A673 (cell line): ENCODE measurements at regions not wholly inside any gene's neighbourhood (a gene's known extent, or its start where the extent isn't known, plus 50 kb on each side); places are given as distances from the start of the nearest gene placed in this dataset.

ENCODE experiments used
- BruUV-seq: library from RNA; stranded (reverse); fragments of 400-500 nt; replicated peaks from 2 replicates; lab custom pipeline; 2021; lab: Mats Ljungman, UMichigan
- CTCF ChIA-PET: fragments of 300-600 bp; sonication (Branson Sonifier 250); formaldehyde crosslinking; loops from one replicate; lab custom pipeline; 2022; ENCODE audit warnings: antibody characterized with exemption; lab: Charles Lee
- POLR2A ChIA-PET: fragments of 300-600 bp; sonication (Branson Sonifier 250); formaldehyde crosslinking; loops from one replicate; lab custom pipeline; 2022; ENCODE audit warnings: antibody characterized with exemption; ENCODE audit not compliant: low non-redundant PET; lab: Charles Lee
- DNase-seq: peaks from one replicate; pipeline ENCODE4 v3.0.0-alpha.2; 2015; ENCODE audit warnings: low spot score
- H3K27ac ChIP-seq: fragments of 200-600 bp; sonication (generic); 2 replicates; pipeline ENCODE4 v1.5.1; 2016; ENCODE audit warnings: mixed run types, low read depth, mild to moderate bottlenecking, mixed read lengths, antibody characterized with exemption, low read length; ENCODE audit not compliant: poor library complexity, severe bottlenecking
- H3K27me3 ChIP-seq: fragments of 200-600 bp; sonication (generic); replicated peaks from 2 replicates; pipeline ENCODE4 v1.6.1; 2017; ENCODE audit warnings: mixed run types, low read depth, mild to moderate bottlenecking, mixed read lengths, antibody characterized with exemption, low read length; ENCODE audit not compliant: insufficient read depth, poor library complexity
- H3K36me3 ChIP-seq: fragments of 200-600 bp; sonication (generic); 2 replicates; pipeline ENCODE4 v1.6.1; 2016; ENCODE audit warnings: mixed run types, mild to moderate bottlenecking, mixed read lengths, antibody characterized with exemption, low read length; ENCODE audit not compliant: insufficient read depth, poor library complexity, severe bottlenecking
- H3K4me1 ChIP-seq: fragments of 200-600 bp; sonication (generic); 2 replicates; pipeline ENCODE4 v1.6.1; 2017; ENCODE audit warnings: mixed run types, mild to moderate bottlenecking, mixed read lengths, antibody characterized with exemption, low read length; ENCODE audit not compliant: insufficient read depth, poor library complexity, severe bottlenecking
- H3K4me3 ChIP-seq: fragments of 200-600 bp; sonication (generic); 2 replicates; pipeline ENCODE4 v1.5.1; 2016; ENCODE audit warnings: low read depth, mixed run types, mild to moderate bottlenecking, mixed read lengths, low read length; ENCODE audit not compliant: poor library complexity, severe bottlenecking
- H3K9me3 ChIP-seq: fragments of 200-600 bp; sonication (generic); 2 replicates; pipeline ENCODE4 v1.6.1; 2016; ENCODE audit warnings: mixed run types, low read depth, mild to moderate bottlenecking, mixed read lengths, antibody characterized with exemption, low read length; ENCODE audit not compliant: poor library complexity, severe bottlenecking
- CTCF ChIP-seq: fragments of 300-800, 200-600 bp; sonication (generic); conservative IDR thresholded peaks from 2 replicates; pipeline ENCODE4 v1.5.1; 2017; ENCODE audit warnings: low read depth, mild to moderate bottlenecking, antibody characterized with exemption, low read length, moderate library complexity, mixed read lengths
- EZH2 ChIP-seq: fragments of 200-600 bp; sonication (generic); IDR thresholded peaks from 2 replicates; pipeline ENCODE4 v1.6.1; 2017; ENCODE audit warnings: borderline replicate concordance, low read depth, mild to moderate bottlenecking, mixed read lengths, antibody characterized with exemption, low read length; ENCODE audit not compliant: poor library complexity, severe bottlenecking
- intact Hi-C: fragments of 100-400 bp; cut with micrococcal nuclease; formaldehyde crosslinking; loops from one replicate; pipeline ENCODE4 v1.10.0; 2022; ENCODE audit not compliant: unreplicated experiment

- H3K36me3 ChIP-seq: no peaks in the 10 kb centered on the region
- CTCF ChIA-PET: no interaction called here
- H3K27me3 ChIP-seq: no peaks in the 10 kb centered on the region
- intact Hi-C loops: no loop called here
- TF ChIP-seq EZH2 (no peak), CTCF (no peak)
- no peak for DNase-seq
- no peaks in the 10 kb centered on the region for H3K4me1 ChIP-seq
- no peak overlapping the region for H3K4me3 ChIP-seq
- H3K9me3 ChIP-seq: no peaks in the 10 kb centered on the region
- H3K27ac ChIP-seq: no peak overlapping the region
- POLR2A ChIA-PET: no interaction called here
- no TSS peak for BruUV-seq
Observed at GRCh38 chr10:112053895-112054294, 129.7 kb downstream of the GPAM start.

GRCh38 chr10:112054516-112054915 lies 129.0 kb downstream of the GPAM start:
- Histone ChIP-seq H3K4me3 (no peak overlapping the region), H3K9me3 (no peaks in the 10 kb centered on the region), H3K36me3 (no peaks in the 10 kb centered on the region), H3K27ac (no peak overlapping the region), H3K27me3 (no peaks in the 10 kb centered on the region), H3K4me1 (no peaks in the 10 kb centered on the region)
- DNase-seq: no peak
- no peak for TF ChIP-seq CTCF
- no peak for TF ChIP-seq EZH2
- ChIA-PET POLR2A (no interaction called here), CTCF (no interaction called here)
- intact Hi-C loops: no loop called here
- no TSS peak for BruUV-seq

GRCh38 chr10:112057072-112057471 lies 126.5 kb downstream of the GPAM start:
- POLR2A ChIA-PET: no interaction called here
- H3K27ac ChIP-seq: no peak overlapping the region
- H3K36me3 ChIP-seq: no peaks in the 10 kb centered on the region
- BruUV-seq: no TSS peak
- H3K4me1 ChIP-seq: no peaks in the 10 kb centered on the region
- no peak for TF ChIP-seq CTCF
- TF ChIP-seq EZH2: no peak
- H3K4me3 ChIP-seq: no peak overlapping the region
- intact Hi-C loops: no loop called here
- H3K27me3 ChIP-seq: no peaks in the 10 kb centered on the region
- H3K9me3 ChIP-seq: no peaks in the 10 kb centered on the region
- DNase-seq: no peak
- CTCF ChIA-PET: no interaction called here
